ENCODE measurements at regions not wholly inside any gene's neighbourhood (a gene's known extent, or its start where the extent isn't known, plus 50 kb on each side); places are given as distances from the start of the nearest gene placed in this dataset.
A peak's percentile ranks its signal among the peaks of the same experiment; 100 is the strongest.

GRCh38 chr17:11182430-11182829 lies 58.6 kb upstream of the SHISA6 start:
- no peak overlapping the region for H3K4me3 ChIP-seq (replicated peaks in 1 of 3)
- no peaks in the 10 kb centered on the region for H3K36me3 ChIP-seq
- peak; percentile 92 to 93 for DNase-seq
- TF ChIP-seq CTCF (IDR thresholded peaks at IDR 0.05) (no peak), POLR2A (IDR thresholded peaks at IDR 0.05) (no peak)
- H3K27ac ChIP-seq: no peak overlapping the region
- WGBS, 2 donors: 17 to 44% methylated on average over 3 of the region's 3 CpGs
- H3K4me1 ChIP-seq: peaks cover 35 to 42% of the 10 kb centered on the region in 2 donors
- no peaks in the 10 kb centered on the region for H3K9me3 ChIP-seq
- intact Hi-C loops (cut with DNase I): no loop called here
- no peaks in the 10 kb centered on the region for H3K27me3 ChIP-seq

- intact Hi-C loops (cut with DNase I): no loop called here
- no peak for TF ChIP-seq POLR2A (IDR thresholded peaks at IDR 0.05)
- no peak for TF ChIP-seq CTCF (IDR thresholded peaks at IDR 0.05)
- no peak for DNase-seq
- no peak overlapping the region for H3K27ac ChIP-seq
- H3K4me3 ChIP-seq (replicated peaks in 1 of 3): no peak overlapping the region
- peaks cover 16 to 24% of the 10 kb centered on the region in 2 donors for H3K4me1 ChIP-seq
- no peaks in the 10 kb centered on the region for H3K27me3 ChIP-seq
- WGBS, 2 donors: 79 to 83% methylated on average over 3 of the region's 3 CpGs
- H3K36me3 ChIP-seq: no peaks in the 10 kb centered on the region
- H3K9me3 ChIP-seq: no peaks in the 10 kb centered on the region
These were observed 62.4 kb upstream of the SHISA6 start for GRCh38 chr17:11178581-11178980.

GRCh38 chr17:11177340-11177739 lies 63.7 kb upstream of the SHISA6 start:
- H3K36me3 ChIP-seq: no peaks in the 10 kb centered on the region
- H3K27me3 ChIP-seq: no peaks in the 10 kb centered on the region
- intact Hi-C loops (cut with DNase I): no loop called here
- 86 to 91% methylated on average over 1 of the region's 1 CpG for WGBS, 2 donors
- H3K4me1 ChIP-seq: peaks cover 9 to 16% of the 10 kb centered on the region in 2 donors
- H3K27ac ChIP-seq: no peak overlapping the region
- H3K4me3 ChIP-seq (replicated peaks in 1 of 3): no peak overlapping the region
- TF ChIP-seq POLR2A (IDR thresholded peaks at IDR 0.05): no peak
- no peak for TF ChIP-seq CTCF (IDR thresholded peaks at IDR 0.05)
- DNase-seq: no peak
- no peaks in the 10 kb centered on the region for H3K9me3 ChIP-seq

GRCh38 chr17:11176549-11176948 lies 64.5 kb upstream of the SHISA6 start:
- 75 to 76% methylated on average over 6 to 7 of the region's 7 CpGs for WGBS, 2 donors
- Histone ChIP-seq H3K27ac (no peak overlapping the region), H3K4me3 (replicated peaks in 1 of 3) (no peak overlapping the region), H3K27me3 (no peaks in the 10 kb centered on the region), H3K9me3 (no peaks in the 10 kb centered on the region), H3K4me1 (peaks cover under 1 to 9% of the 10 kb centered on the region in 2 donors), H3K36me3 (no peaks in the 10 kb centered on the region)
- TF ChIP-seq CTCF (IDR thresholded peaks at IDR 0.05) (no peak), POLR2A (IDR thresholded peaks at IDR 0.05) (no peak)
- no peak for DNase-seq
- intact Hi-C loops (cut with DNase I): no loop called here

GRCh38 chr17:11170881-11171280 lies 70.1 kb upstream of the SHISA6 start:
- Histone ChIP-seq H3K4me3 (replicated peaks in 1 of 3) (no peak overlapping the region), H3K9me3 (no peaks in the 10 kb centered on the region), H3K27ac (no peak overlapping the region), H3K27me3 (no peaks in the 10 kb centered on the region), H3K36me3 (no peaks in the 10 kb centered on the region), H3K4me1 (peaks cover 0 to 11% of the 10 kb centered on the region in 2 donors)
- no peak for TF ChIP-seq CTCF (IDR thresholded peaks at IDR 0.05)
- TF ChIP-seq POLR2A (IDR thresholded peaks at IDR 0.05): no peak
- WGBS, 2 donors: 23 to 33% methylated on average over 7 of the region's 7 CpGs
- peak; percentile 18 to 45 for DNase-seq
- intact Hi-C loops (cut with DNase I): no loop called here

All from thyroid gland (tissue), 4 donors.